Fibroblast of mammary gland (primary cell): ENCODE measurements at regions not wholly inside any gene's neighbourhood (a gene's known extent, or its start where the extent isn't known, plus 50 kb on each side); places are given as distances from the start of the nearest gene placed in this dataset.

Experiments used
- DNase-seq: peaks from one replicate; pipeline ENCODE4 v3.0.0-alpha.2; 2010; ENCODE audit warnings: low read depth
- H3K4me3 ChIP-seq: 2 replicates; pipeline ENCODE4 v1.5.1; 2011; ENCODE audit warnings: low read depth, mild to moderate bottlenecking, low read length, moderate library complexity; ENCODE audit not compliant: control insufficient read depth
- TF ChIP-seq, protein P1 (sequence below): conservative IDR thresholded peaks from 2 replicates; pipeline ENCODE4 v1.5.1; 2011; ENCODE audit warnings: low read depth, low read length, inconsistent platforms; ENCODE audit not compliant: control insufficient read depth, insufficient read depth

DNA sequence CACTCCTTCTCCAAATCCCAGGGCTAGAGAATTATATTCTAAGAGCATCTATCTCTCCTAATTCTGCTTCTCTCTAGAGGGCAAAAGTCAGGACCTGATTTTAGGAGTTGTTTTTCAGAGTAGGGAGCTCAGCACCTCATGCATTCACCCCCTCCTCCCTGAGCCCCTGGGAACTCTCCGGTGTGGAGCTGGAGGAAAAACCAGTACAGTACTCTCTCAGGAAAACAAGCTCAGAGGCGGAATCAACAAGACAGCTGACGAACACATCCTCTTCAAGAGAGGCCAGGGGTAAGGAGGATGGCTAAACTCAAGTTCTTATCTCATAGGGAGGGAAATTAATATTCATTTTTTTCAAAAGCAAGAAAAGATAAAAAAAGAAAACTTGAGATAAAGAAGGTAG, 120.1 kb upstream of the CDYL start:
- H3K4me3 ChIP-seq: no peak overlapping the region
- TF ChIP-seq, protein P1, sequence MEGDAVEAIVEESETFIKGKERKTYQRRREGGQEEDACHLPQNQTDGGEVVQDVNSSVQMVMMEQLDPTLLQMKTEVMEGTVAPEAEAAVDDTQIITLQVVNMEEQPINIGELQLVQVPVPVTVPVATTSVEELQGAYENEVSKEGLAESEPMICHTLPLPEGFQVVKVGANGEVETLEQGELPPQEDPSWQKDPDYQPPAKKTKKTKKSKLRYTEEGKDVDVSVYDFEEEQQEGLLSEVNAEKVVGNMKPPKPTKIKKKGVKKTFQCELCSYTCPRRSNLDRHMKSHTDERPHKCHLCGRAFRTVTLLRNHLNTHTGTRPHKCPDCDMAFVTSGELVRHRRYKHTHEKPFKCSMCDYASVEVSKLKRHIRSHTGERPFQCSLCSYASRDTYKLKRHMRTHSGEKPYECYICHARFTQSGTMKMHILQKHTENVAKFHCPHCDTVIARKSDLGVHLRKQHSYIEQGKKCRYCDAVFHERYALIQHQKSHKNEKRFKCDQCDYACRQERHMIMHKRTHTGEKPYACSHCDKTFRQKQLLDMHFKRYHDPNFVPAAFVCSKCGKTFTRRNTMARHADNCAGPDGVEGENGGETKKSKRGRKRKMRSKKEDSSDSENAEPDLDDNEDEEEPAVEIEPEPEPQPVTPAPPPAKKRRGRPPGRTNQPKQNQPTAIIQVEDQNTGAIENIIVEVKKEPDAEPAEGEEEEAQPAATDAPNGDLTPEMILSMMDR: no peak
- no peak for DNase-seq

DNA sequence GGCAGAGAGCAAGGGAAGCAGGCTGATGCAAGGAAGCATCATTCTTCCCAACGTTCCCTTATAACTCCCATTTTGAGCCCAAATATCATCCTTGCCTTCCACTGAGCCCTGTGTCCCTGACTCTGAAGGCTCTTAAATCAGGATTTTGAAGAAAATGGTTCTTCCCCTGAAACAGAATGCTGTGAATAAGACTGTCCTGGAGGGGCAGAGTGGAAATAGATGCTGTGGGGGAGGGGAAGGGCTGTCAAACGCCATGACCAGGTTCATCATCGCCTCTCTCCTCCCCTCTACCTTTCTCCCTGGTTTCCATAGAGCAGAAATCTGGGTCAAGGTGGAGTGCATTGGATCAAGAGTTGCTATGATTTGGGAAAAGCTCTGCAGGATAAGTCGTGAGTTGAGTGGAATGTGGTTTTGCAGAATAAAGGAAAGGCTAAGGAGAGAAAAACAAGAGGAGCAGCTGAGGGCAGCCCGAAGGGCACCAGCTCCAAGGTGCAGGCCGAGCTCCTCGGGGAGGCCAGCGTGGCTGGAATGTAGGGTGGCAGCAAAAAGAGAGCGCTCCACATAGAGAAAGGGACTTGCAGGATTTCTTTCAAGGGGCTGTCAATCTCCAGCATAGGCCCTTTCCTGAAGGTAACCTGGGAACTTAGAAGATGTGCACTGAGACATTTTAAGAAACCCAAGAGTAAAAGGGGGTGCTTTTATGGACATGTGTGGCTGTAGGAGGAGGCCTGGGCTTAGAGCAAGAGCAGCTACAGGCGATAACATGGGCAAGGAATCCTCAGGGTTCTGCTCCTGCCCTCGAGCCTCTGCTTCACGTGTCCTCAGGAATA, 120.8 kb upstream of the CDYL start:
- TF ChIP-seq, protein P1: no peak
- no peak overlapping the region for H3K4me3 ChIP-seq
- DNase-seq: no peak

DNA sequence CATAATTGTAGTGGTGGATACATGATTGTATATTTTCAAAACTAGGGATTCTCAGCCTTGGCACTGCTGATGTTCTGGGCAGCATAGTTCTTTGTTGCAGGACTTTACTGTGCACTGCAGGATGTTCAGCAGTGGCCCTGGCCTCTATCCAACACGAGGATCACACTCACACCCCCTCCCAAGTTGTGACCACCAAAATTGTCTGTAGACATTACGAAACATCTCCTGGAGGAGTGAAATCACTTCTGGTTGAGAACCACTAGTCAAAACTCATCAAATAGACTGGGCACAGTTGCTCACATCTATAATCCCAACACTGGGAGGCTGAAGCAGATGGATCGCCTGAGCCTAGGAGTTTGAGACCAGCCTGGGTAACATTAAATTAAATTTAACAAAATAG, 123.1 kb upstream of the CDYL start:
- DNase-seq: no peak
- no peak overlapping the region for H3K4me3 ChIP-seq
- TF ChIP-seq, protein P1: no peak

DNA sequence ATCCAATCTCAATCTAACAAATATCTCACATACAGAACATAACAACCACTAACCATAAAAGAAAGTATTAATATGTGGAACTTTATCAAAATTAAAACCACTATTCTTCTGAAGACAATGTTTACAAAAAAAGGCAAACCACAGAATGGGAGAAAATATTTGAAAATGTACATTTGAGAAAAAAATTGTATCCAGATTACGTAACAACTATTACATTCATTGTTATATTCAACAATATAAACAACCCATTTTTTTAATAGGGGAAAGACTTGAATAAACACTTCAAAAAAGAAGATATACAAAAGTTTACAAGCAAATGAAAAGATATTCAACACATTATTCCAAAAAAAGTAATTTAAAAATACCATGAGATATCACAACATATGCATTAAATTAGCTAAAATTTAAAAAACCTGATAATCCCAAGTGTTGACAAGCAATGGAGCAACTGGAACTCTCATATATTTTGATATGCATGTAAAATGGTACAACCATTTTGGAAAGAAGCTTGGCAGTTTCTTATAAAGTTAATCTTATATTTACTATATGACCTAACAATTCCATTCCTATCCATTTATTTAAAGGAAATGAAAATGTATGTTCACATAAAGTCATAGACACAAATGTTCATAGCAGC, 124.3 kb upstream of the CDYL start:
- DNase-seq: no peak

DNA sequence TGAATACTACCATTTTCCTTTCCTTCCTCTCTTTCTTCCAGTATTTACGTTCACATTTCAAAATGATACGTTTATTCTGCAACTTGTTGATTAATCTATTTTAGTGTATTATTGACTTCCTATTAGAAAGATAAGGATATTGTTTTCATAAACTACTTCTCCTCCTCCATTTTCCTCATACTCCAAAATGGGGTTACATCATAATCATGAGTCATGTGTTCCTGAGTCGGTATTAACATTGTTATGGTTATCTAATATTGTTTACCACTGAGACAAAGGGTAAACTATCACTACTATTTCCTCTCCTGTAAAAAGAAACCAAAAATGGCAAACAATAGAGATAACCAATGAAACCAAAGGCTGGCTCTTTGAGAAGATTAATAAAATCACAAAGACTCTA, 126.5 kb upstream of the CDYL start:
- H3K4me3 ChIP-seq: no peak overlapping the region
- TF ChIP-seq, protein P1: no peak
- peak; percentile 43 for DNase-seq

More for the DNA sequence above, 124.3 kb upstream of the CDYL start:
- TF ChIP-seq, protein P1: no peak
- H3K4me3 ChIP-seq: no peak overlapping the region

DNA sequence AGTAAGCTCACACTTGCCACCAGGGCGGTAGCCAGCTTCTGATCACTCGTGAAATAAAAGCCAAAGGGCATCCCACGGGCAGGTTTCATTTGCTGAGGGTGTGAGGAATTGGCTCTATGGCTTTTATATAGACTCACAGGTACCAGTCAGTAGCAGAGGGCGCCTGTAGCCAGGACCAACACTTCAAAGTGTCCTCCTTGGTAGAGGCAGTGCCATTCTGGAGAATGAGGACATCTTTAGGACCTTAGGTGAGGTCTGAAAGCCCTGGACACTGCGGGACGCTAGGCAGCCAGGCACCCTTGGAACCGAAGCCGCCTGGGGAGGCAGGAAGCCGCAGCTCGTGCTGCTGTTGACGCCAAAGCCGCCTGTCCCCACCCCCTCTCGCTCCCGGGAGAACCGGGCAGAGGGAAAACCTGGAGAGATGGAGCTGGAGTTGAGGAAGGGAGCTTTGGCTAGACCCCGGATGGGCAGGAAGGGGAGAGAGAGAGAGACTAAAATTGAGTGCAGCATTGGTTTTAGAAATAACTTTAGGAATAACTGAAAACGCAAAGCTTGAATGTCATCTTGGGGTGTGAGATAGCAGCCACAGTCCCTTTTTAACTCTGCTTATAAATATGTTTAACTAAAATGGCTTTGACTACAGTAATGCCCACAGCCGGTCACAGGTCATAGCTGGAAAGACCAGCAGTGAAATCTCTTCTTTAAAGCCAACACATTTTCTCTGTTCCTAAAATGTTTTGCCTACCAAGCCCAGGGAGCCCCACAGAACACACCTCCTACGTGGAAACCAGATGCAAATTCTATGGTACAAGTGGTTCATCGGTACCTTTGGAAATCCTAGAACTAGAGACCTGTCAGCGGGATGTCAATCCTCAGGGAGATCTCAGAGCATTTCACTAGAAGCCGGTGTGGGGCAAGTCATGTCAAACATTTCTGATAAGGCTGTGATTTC, 128.5 kb upstream of the CDYL start:
- H3K4me3 ChIP-seq: peak overlapping the region; percentile 8
- TF ChIP-seq, protein P1: no peak
- peak; percentile 72 for DNase-seq
